Progenitor cell of endocrine pancreas (in vitro differentiated cells): ENCODE measurements at regions not wholly inside any gene's neighbourhood (a gene's known extent, or its start where the extent isn't known, plus 50 kb on each side); places are given as distances from the start of the nearest gene placed in this dataset.

Source experiments
- DNase-seq: peaks from one replicate; pipeline ENCODE4 v3.0.0; 2021; ENCODE audit warnings: low spot score; ENCODE audit not compliant: unreplicated experiment
- H3K27ac Mint-ChIP-seq: 2 replicates; pipeline ENCODE4 v1.8.0; 2021; ENCODE audit warnings: mild to moderate bottlenecking, moderate library complexity, mixed read lengths
- H3K27me3 Mint-ChIP-seq: 2 replicates; pipeline ENCODE4 v1.8.0; 2021; ENCODE audit warnings: mixed read lengths
- H3K36me3 Mint-ChIP-seq: 2 replicates; pipeline ENCODE4 v1.8.0; 2022; ENCODE audit warnings: mixed read lengths; ENCODE audit not compliant: insufficient read depth
- H3K4me1 Mint-ChIP-seq: 2 replicates; pipeline ENCODE4 v1.8.0; 2021; ENCODE audit warnings: low read depth, mixed read lengths
- H3K4me3 Mint-ChIP-seq: 2 replicates; pipeline ENCODE4 v1.8.0; 2021; ENCODE audit warnings: low read depth, mild to moderate bottlenecking, moderate library complexity, mixed read lengths
- H3K9me3 Mint-ChIP-seq: 2 replicates; pipeline ENCODE4 v1.8.0; 2021; ENCODE audit warnings: low read depth, mixed read lengths
- TF ChIP-seq, protein P1 (sequence below): fragments of 200-600 bp; sonication (generic); IDR thresholded peaks from one replicate; pipeline ENCODE4 v1.5.0; 2021; ENCODE audit warnings: antibody characterized with exemption, mild to moderate bottlenecking; ENCODE audit not compliant: unreplicated experiment

DNA sequence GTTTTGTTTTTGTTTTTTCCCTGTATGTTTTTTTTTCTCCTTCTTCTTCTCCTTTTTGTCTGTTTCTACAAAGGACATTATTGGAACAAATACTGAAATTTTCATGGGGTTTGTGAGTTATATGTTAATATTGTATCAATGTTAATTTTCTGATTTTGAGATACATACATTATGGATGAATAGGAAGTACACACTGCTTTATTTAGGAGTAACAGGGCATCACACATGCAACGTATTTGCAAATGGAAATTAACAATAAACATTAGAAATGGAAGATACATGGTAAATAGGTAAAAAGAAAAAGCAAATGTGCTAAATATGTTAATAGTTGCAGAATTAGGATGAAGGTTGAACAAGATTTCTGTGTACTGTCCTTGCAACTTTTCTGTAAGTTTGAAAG is 477.2 kb upstream of the INTU start:
- H3K9me3 Mint-ChIP-seq = peaks cover 7% of the 10 kb centered on the region
- DNase-seq = no peak
- no peaks in the 10 kb centered on the region for H3K36me3 Mint-ChIP-seq
- no peak overlapping the region for H3K27ac Mint-ChIP-seq
- no peak overlapping the region for H3K4me3 Mint-ChIP-seq
- no peaks in the 10 kb centered on the region for H3K27me3 Mint-ChIP-seq
- no peaks in the 10 kb centered on the region for H3K4me1 Mint-ChIP-seq
- TF ChIP-seq, protein P1, sequence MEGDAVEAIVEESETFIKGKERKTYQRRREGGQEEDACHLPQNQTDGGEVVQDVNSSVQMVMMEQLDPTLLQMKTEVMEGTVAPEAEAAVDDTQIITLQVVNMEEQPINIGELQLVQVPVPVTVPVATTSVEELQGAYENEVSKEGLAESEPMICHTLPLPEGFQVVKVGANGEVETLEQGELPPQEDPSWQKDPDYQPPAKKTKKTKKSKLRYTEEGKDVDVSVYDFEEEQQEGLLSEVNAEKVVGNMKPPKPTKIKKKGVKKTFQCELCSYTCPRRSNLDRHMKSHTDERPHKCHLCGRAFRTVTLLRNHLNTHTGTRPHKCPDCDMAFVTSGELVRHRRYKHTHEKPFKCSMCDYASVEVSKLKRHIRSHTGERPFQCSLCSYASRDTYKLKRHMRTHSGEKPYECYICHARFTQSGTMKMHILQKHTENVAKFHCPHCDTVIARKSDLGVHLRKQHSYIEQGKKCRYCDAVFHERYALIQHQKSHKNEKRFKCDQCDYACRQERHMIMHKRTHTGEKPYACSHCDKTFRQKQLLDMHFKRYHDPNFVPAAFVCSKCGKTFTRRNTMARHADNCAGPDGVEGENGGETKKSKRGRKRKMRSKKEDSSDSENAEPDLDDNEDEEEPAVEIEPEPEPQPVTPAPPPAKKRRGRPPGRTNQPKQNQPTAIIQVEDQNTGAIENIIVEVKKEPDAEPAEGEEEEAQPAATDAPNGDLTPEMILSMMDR = no peak

DNA sequence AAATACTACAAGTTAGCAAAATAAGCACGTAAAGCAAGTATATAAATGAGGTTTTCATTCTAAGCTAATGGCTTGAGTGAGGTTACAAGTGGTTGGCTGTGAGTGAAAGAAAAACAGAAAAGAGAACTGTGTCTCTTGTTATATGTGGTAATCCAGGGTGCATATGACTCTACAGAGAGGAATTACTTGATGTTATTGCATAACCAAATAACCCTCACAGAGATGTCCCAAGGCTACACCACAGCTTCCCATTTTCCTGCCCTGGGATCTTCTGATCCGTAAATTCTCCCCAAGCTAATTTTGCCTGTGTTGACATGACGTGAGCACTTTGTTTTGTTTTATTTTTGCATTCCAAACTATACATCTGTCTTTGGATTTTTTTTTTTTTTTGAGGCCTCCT is 470.0 kb upstream of the INTU start:
- H3K27me3 Mint-ChIP-seq = no peaks in the 10 kb centered on the region
- H3K4me1 Mint-ChIP-seq = no peaks in the 10 kb centered on the region
- H3K4me3 Mint-ChIP-seq = no peak overlapping the region
- no peaks in the 10 kb centered on the region for H3K36me3 Mint-ChIP-seq
- TF ChIP-seq, protein P1 = no peak
- H3K27ac Mint-ChIP-seq = no peak overlapping the region
- DNase-seq = no peak
- peaks cover 10% of the 10 kb centered on the region for H3K9me3 Mint-ChIP-seq

DNA sequence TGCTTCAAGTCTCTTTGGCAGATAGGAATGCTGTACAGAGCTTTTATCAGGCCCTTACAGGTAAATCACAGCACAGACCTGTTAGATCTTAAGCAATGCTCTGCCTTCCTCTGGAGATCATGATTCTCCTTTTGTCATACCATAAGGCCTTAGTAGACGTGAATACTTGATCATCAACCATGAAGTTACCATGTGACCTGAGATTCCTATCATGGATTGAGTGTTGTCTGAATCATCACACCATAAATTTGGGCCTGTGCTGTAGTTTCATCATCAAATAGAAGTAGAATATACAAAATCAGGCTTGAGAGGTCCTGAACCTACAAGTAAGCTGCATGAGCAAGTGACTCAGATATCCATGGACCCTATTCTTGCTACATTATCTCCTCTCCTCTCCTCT is 466.8 kb upstream of the INTU start:
- TF ChIP-seq, protein P1 = no peak
- H3K4me3 Mint-ChIP-seq = no peak overlapping the region
- no peaks in the 10 kb centered on the region for H3K27me3 Mint-ChIP-seq
- no peaks in the 10 kb centered on the region for H3K4me1 Mint-ChIP-seq
- no peak overlapping the region for H3K27ac Mint-ChIP-seq
- H3K9me3 Mint-ChIP-seq = peaks cover 10% of the 10 kb centered on the region
- H3K36me3 Mint-ChIP-seq = no peaks in the 10 kb centered on the region
- DNase-seq = no peak

GRCh38 chr4:127174201-127174600 is 458.6 kb upstream of the INTU start:
- no peak for DNase-seq
- no peak overlapping the region for H3K27ac Mint-ChIP-seq
- TF ChIP-seq, protein P1 = no peak
- peaks cover 3% of the 10 kb centered on the region for H3K4me1 Mint-ChIP-seq
- no peaks in the 10 kb centered on the region for H3K27me3 Mint-ChIP-seq
- H3K4me3 Mint-ChIP-seq = no peak overlapping the region
- peaks cover 3% of the 10 kb centered on the region for H3K9me3 Mint-ChIP-seq
- H3K36me3 Mint-ChIP-seq = no peaks in the 10 kb centered on the region

DNA sequence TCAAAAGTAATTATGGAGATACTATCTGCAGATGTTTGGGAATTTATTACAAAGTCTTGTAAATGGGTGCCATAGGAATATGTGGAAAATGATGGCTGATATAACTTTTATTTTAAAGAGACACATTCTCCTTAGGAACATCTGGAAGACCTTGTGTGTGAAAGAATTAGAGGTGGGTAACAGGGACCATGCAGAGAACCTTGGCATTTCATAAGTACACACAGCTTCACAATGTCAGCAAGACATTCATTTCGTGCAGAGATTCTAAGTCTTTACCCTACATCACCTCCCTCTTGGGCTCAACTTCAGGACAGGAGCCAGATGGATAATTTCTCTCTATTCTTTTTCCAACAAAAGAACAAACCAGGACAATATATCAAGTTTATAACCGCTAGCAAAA is 458.1 kb upstream of the INTU start:
- no peak overlapping the region for H3K27ac Mint-ChIP-seq
- DNase-seq = no peak
- no peaks in the 10 kb centered on the region for H3K36me3 Mint-ChIP-seq
- TF ChIP-seq, protein P1 = no peak
- peaks cover 5% of the 10 kb centered on the region for H3K4me1 Mint-ChIP-seq
- no peaks in the 10 kb centered on the region for H3K9me3 Mint-ChIP-seq
- no peak overlapping the region for H3K4me3 Mint-ChIP-seq
- H3K27me3 Mint-ChIP-seq = no peaks in the 10 kb centered on the region
